ENCODE measurements at regions not wholly inside any gene's neighbourhood (a gene's known extent, or its start where the extent isn't known, plus 50 kb on each side); places are given as distances from the start of the nearest gene placed in this dataset.
"Not testable (repeated sequence)": the region's sequence is repeated elsewhere in the genome, so short reads cannot be mapped to it uniquely, and the experiment has no call there.

DNA sequence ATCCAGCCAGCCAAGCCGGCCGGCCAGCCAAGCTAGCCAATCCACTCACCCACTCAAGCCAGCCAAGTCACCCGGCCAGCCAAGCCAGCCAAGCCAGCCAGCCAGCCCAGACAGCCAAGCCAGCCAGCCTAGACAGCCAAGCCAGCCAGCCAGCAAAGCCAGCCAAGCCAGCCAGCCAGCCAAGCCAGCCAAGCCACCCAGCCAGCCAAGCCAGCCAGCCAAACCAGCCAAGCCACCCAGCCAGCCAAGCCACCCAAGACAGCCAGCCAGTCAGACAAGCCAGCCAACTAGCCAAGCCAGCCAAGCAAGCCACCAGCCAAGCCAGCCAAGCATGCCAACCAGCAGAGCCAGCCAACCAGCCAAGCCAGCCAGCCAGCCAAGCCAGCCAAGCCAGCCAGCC, 322.7 kb upstream of the PLGLB2 start:
- TF ChIP-seq, protein P1, sequence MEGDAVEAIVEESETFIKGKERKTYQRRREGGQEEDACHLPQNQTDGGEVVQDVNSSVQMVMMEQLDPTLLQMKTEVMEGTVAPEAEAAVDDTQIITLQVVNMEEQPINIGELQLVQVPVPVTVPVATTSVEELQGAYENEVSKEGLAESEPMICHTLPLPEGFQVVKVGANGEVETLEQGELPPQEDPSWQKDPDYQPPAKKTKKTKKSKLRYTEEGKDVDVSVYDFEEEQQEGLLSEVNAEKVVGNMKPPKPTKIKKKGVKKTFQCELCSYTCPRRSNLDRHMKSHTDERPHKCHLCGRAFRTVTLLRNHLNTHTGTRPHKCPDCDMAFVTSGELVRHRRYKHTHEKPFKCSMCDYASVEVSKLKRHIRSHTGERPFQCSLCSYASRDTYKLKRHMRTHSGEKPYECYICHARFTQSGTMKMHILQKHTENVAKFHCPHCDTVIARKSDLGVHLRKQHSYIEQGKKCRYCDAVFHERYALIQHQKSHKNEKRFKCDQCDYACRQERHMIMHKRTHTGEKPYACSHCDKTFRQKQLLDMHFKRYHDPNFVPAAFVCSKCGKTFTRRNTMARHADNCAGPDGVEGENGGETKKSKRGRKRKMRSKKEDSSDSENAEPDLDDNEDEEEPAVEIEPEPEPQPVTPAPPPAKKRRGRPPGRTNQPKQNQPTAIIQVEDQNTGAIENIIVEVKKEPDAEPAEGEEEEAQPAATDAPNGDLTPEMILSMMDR (IDR thresholded peaks at IDR 0.05; ENCODE audit: low read depth, low read length, missing input control) = not testable (repeated sequence)
- not testable (repeated sequence) for TF ChIP-seq JUND (IDR thresholded peaks at IDR 0.05); FOXA1 (IDR thresholded peaks at IDR 0.05); YY1 (IDR thresholded peaks at IDR 0.05); TAF1 (conservative IDR thresholded peaks at IDR 0.05); GABPA (IDR thresholded peaks at IDR 0.05 in 1 of 2, conservative IDR thresholded peaks at IDR 0.05 in 1 of 2); HNF4A (conservative IDR thresholded peaks at IDR 0.05)
- TF ChIP-seq, protein P2, sequence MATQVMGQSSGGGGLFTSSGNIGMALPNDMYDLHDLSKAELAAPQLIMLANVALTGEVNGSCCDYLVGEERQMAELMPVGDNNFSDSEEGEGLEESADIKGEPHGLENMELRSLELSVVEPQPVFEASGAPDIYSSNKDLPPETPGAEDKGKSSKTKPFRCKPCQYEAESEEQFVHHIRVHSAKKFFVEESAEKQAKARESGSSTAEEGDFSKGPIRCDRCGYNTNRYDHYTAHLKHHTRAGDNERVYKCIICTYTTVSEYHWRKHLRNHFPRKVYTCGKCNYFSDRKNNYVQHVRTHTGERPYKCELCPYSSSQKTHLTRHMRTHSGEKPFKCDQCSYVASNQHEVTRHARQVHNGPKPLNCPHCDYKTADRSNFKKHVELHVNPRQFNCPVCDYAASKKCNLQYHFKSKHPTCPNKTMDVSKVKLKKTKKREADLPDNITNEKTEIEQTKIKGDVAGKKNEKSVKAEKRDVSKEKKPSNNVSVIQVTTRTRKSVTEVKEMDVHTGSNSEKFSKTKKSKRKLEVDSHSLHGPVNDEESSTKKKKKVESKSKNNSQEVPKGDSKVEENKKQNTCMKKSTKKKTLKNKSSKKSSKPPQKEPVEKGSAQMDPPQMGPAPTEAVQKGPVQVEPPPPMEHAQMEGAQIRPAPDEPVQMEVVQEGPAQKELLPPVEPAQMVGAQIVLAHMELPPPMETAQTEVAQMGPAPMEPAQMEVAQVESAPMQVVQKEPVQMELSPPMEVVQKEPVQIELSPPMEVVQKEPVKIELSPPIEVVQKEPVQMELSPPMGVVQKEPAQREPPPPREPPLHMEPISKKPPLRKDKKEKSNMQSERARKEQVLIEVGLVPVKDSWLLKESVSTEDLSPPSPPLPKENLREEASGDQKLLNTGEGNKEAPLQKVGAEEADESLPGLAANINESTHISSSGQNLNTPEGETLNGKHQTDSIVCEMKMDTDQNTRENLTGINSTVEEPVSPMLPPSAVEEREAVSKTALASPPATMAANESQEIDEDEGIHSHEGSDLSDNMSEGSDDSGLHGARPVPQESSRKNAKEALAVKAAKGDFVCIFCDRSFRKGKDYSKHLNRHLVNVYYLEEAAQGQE (IDR thresholded peaks at IDR 0.05) = not testable (repeated sequence)
- TF ChIP-seq, protein P3, sequence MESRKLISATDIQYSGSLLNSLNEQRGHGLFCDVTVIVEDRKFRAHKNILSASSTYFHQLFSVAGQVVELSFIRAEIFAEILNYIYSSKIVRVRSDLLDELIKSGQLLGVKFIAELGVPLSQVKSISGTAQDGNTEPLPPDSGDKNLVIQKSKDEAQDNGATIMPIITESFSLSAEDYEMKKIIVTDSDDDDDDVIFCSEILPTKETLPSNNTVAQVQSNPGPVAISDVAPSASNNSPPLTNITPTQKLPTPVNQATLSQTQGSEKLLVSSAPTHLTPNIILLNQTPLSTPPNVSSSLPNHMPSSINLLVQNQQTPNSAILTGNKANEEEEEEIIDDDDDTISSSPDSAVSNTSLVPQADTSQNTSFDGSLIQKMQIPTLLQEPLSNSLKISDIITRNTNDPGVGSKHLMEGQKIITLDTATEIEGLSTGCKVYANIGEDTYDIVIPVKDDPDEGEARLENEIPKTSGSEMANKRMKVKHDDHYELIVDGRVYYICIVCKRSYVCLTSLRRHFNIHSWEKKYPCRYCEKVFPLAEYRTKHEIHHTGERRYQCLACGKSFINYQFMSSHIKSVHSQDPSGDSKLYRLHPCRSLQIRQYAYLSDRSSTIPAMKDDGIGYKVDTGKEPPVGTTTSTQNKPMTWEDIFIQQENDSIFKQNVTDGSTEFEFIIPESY (IDR thresholded peaks at IDR 0.05) = not testable (repeated sequence)
